NCI-H345 treated with DMSO at 0.1 percent for 48 hours (cell line): ENCODE measurements at regions not wholly inside any gene's neighbourhood (a gene's known extent, or its start where the extent isn't known, plus 50 kb on each side); places are given as distances from the start of the nearest gene placed in this dataset.
"Not testable (repeated sequence)": the region's sequence is repeated elsewhere in the genome, so short reads cannot be mapped to it uniquely, and the experiment has no call there.

ENCODE experiments used
- DNase-seq: peaks from one replicate; lab custom pipeline; 2025; ENCODE audit not compliant: unreplicated experiment; lab: John Stamatoyannopoulos, UW

- no peak for DNase-seq
These were observed 160.3 kb upstream of the OLIG3 start for GRCh38 chr6:137654365-137654981.

GRCh38 chr6:137655291-137655690 is 161.1 kb upstream of the OLIG3 start:
- DNase-seq, result no peak

GRCh38 chr6:137656735-137657134 is 162.5 kb upstream of the OLIG3 start:
- DNase-seq, result no peak

GRCh38 chr6:137657351-137657911 is 163.2 kb upstream of the OLIG3 start:
- no peak for DNase-seq

GRCh38 chr6:137658287-137658686 is 164.1 kb upstream of the OLIG3 start:
- DNase-seq, result no peak

GRCh38 chr6:137659871-137660270 is 165.7 kb upstream of the OLIG3 start:
- DNase-seq, result no peak

- DNase-seq, result no peak
These were observed 166.1 kb upstream of the OLIG3 start for GRCh38 chr6:137660296-137660731.

- DNase-seq, result no peak
These were observed 167.4 kb upstream of the OLIG3 start for GRCh38 chr6:137661601-137662000.

- no peak for DNase-seq
These were observed 170.0 kb upstream of the OLIG3 start for GRCh38 chr6:137664183-137664582.

- no peak for DNase-seq
These were observed 171.2 kb upstream of the OLIG3 start for GRCh38 chr6:137665342-137665934.

GRCh38 chr6:137666202-137666774 is 172.1 kb upstream of the OLIG3 start:
- no peak for DNase-seq

GRCh38 chr6:137673603-137674002 is 179.4 kb upstream of the OLIG3 start:
- no peak for DNase-seq

- no peak for DNase-seq
These were observed 182.7 kb upstream of the OLIG3 start for GRCh38 chr6:137676888-137677287.

- no peak for DNase-seq
These were observed 183.5 kb upstream of the OLIG3 start for GRCh38 chr6:137677709-137678108.

- DNase-seq, result no peak
These were observed 184.3 kb upstream of the OLIG3 start for GRCh38 chr6:137678451-137678850.

- DNase-seq, result no peak
These were observed 186.2 kb upstream of the TNFAIP3 start for GRCh38 chr6:137680705-137681346.

GRCh38 chr6:137681445-137682009 is 185.5 kb upstream of the TNFAIP3 start:
- no peak for DNase-seq

- DNase-seq, result not testable (repeated sequence)
These were observed 184.4 kb upstream of the TNFAIP3 start for GRCh38 chr6:137682658-137683057.

- DNase-seq, result no peak
These were observed 183.1 kb upstream of the TNFAIP3 start for GRCh38 chr6:137683916-137684315.

- no peak for DNase-seq
These were observed 181.2 kb upstream of the TNFAIP3 start for GRCh38 chr6:137685798-137686375.

- no peak for DNase-seq
These were observed 179.2 kb upstream of the TNFAIP3 start for GRCh38 chr6:137687818-137688217.
